Mesothelial cell of epicardium (in vitro differentiated cells): ENCODE measurements at regions not wholly inside any gene's neighbourhood (a gene's known extent, or its start where the extent isn't known, plus 50 kb on each side); places are given as distances from the start of the nearest gene placed in this dataset.

Experiments used
- DNase-seq, 2 experiments: peaks; one replicate each; pipeline ENCODE4 v3.0.0; 2021; ENCODE audit warnings: low spot score in 2 of 2; ENCODE audit not compliant: unreplicated experiment in 2 of 2
- H3K27ac Mint-ChIP-seq: 2 replicates; pipeline ENCODE4 v1.8.0; 2021; ENCODE audit warnings: mixed read lengths
- H3K27me3 Mint-ChIP-seq: 2 replicates; pipeline ENCODE4 v1.8.0; 2021; ENCODE audit warnings: low read depth, mixed read lengths
- H3K36me3 Mint-ChIP-seq: 2 replicates; pipeline ENCODE4 v1.8.0; 2021; ENCODE audit warnings: mixed read lengths
- H3K4me1 Mint-ChIP-seq: 2 replicates; pipeline ENCODE4 v1.8.0; 2021; ENCODE audit warnings: mixed read lengths
- H3K4me3 Mint-ChIP-seq: 2 replicates; pipeline ENCODE4 v1.8.0; 2021; ENCODE audit warnings: mild to moderate bottlenecking, moderate library complexity, mixed read lengths
- H3K9me3 Mint-ChIP-seq: 2 replicates; pipeline ENCODE4 v1.8.0; 2021; ENCODE audit warnings: mixed read lengths
- CTCF ChIP-seq: fragments of 200-600 bp; sonication (generic); IDR thresholded peaks from one replicate; pipeline ENCODE4 v1.5.0; 2021; ENCODE audit warnings: antibody characterized with exemption; ENCODE audit not compliant: unreplicated experiment

GRCh38 chr4:122203407-122203806, 51.3 kb downstream of the BLTP1 start:
- Mint-ChIP-seq H3K9me3 (no peaks in the 10 kb centered on the region), H3K4me1 (no peaks in the 10 kb centered on the region), H3K36me3 (peaks cover 27% of the 10 kb centered on the region), H3K4me3 (no peak overlapping the region), H3K27me3 (no peaks in the 10 kb centered on the region), H3K27ac (no peak overlapping the region)
- DNase-seq = no peak
- no peak for TF ChIP-seq CTCF

- Mint-ChIP-seq H3K9me3 (no peaks in the 10 kb centered on the region), H3K4me3 (no peak overlapping the region), H3K36me3 (peaks cover 29% of the 10 kb centered on the region), H3K4me1 (no peaks in the 10 kb centered on the region), H3K27ac (no peak overlapping the region), H3K27me3 (no peaks in the 10 kb centered on the region)
- DNase-seq = no peak
- no peak for TF ChIP-seq CTCF
These were observed 53.6 kb downstream of the BLTP1 start for GRCh38 chr4:122205687-122206086.

- Mint-ChIP-seq H3K27me3 (no peaks in the 10 kb centered on the region), H3K36me3 (peaks cover 46% of the 10 kb centered on the region), H3K27ac (no peak overlapping the region), H3K4me1 (no peaks in the 10 kb centered on the region), H3K9me3 (peaks cover 5% of the 10 kb centered on the region), H3K4me3 (no peak overlapping the region)
- TF ChIP-seq CTCF = no peak
- no peak for DNase-seq
These were observed 60.7 kb downstream of the BLTP1 start for GRCh38 chr4:122212880-122213279.

- no peak for TF ChIP-seq CTCF
- Mint-ChIP-seq H3K27me3 (no peaks in the 10 kb centered on the region), H3K27ac (no peak overlapping the region), H3K4me3 (no peak overlapping the region), H3K4me1 (no peaks in the 10 kb centered on the region), H3K9me3 (peaks cover 5% of the 10 kb centered on the region), H3K36me3 (peaks cover 44% of the 10 kb centered on the region)
- no peak for DNase-seq
These were observed 66.6 kb downstream of the BLTP1 start for GRCh38 chr4:122218762-122219161.

- peaks cover 44% of the 10 kb centered on the region for H3K36me3 Mint-ChIP-seq
- H3K27me3 Mint-ChIP-seq = no peaks in the 10 kb centered on the region
- no peak overlapping the region for H3K27ac Mint-ChIP-seq
- no peak for TF ChIP-seq CTCF
- no peaks in the 10 kb centered on the region for H3K4me1 Mint-ChIP-seq
- peaks cover 5% of the 10 kb centered on the region for H3K9me3 Mint-ChIP-seq
- no peak for DNase-seq
- H3K4me3 Mint-ChIP-seq = no peak overlapping the region
These were observed 67.2 kb downstream of the BLTP1 start for GRCh38 chr4:122219356-122219755.

DNA sequence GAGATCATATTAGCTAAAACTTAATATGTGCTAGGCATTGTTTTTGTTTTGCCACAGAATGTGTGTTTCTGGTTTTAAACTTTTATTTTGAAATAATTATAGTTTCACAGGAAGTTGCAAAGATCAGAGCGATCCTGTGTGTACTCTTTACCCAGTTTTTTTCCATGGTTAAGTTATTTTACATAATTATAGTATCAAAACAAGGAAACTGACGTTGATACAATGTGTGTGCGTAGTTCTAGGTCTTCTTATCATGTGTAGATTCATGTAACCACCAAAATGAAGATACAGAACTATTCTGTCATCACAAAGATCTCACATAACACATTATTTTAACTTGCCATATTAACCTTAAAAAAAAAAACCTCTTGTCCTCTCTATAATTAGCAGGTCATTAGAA, 69.2 kb downstream of the BLTP1 start:
- Mint-ChIP-seq H3K4me3 (no peak overlapping the region), H3K36me3 (peaks cover 34% of the 10 kb centered on the region), H3K9me3 (no peaks in the 10 kb centered on the region), H3K27me3 (no peaks in the 10 kb centered on the region), H3K27ac (no peak overlapping the region), H3K4me1 (no peaks in the 10 kb centered on the region)
- no peak for DNase-seq
- TF ChIP-seq CTCF = no peak
